ENCODE measurements at regions not wholly inside any gene's neighbourhood (a gene's known extent, or its start where the extent isn't known, plus 50 kb on each side); places are given as distances from the start of the nearest gene placed in this dataset.

DNA sequence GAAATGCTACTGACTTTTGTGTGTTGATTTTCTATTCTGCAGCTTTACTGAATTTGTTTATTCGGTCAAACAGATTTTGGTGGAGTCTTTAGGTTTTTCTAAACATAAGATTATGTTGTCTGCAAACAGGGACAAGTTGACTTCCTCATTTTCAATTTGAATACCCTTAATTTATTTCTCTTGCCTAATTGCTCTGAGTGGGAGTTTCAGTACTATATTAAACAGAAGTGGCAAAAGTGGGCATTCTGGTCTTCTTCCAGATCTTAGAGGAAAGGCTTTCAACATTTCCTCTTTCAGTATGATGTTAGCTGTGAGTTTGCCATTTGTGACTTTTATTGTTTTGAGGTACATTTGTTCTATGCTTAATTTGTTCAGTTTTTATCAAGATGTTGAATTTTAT, 268.5 kb downstream of the WNT5A start:
- FAIRE-seq, result no peak

DNA sequence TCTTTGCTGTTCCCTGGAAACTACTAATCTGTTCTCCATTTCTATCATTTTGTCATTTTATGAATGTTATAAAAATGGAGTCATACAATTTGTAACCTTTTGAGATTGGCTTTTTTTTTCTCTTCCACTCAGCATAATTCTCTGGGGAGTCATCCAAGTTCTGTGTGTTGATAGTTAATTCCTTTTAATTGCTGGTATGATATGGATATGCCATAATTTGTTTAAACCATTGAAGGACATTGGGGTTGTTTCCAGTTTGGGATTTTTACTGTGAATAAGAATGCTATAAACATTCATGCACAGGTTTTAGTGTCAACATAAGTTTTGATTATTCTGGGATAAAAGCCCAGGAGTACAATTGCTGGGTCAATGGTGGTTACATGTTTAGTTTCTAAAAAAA, 279.4 kb downstream of the WNT5A start:
- FAIRE-seq, result peak; percentile 62

DNA sequence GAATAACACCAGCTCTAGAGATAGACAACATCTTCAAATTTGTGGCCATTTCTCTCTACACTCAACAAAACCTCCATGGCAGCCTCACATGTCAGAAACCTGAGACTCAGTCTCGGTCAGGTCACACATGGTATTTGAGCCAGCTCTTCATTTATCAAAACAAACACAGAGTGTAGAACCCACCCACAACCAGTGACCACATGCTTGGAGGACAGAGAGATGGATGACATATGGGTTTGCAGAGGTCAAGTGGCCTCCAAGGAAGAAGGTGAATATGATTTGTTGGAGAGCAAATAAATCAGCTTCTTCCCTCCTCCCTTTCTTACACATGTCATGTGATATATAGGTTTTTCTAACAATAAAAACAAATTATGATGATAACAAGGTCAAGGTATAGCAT, 278.1 kb upstream of the LRTM1 start:
- no peak for FAIRE-seq

DNA sequence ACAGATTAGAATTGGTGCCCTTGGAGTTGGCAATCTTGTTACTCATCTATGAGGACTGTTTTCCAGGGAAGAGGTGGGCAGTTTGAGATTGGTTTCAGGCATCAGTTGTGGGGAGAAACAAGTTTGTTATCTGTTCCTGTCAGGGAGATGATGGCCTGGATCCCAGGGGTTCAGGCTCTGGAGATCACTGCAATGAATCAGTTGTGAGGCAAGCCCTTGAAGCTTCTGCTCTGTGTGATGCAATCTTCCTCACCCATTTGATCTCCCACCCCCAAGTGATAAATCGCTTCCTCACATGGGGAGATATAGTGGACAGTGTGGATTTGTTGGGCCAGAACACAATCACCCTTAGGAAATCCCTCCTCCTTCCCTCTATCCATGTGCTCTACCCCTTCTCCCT, 276.6 kb upstream of the LRTM1 start:
- FAIRE-seq, result no peak

DNA sequence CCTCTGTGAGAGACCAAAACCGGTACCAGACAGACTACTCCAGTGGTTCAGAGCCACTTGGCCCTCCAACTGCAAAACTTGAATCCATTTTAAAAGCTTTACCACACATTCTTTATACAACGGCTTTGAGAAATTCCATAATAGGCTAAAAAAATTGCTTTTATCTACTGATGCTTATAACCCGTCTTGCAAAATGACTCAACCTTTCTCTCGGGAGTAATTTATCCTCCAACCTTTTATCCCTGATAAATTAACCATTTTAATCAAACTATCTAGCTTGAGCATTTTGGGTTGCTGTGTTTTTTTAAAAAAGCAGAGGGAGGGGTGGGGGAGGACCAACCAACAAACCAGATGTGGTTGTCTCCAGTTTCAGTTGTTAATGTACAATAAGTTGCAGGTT, 275.7 kb upstream of the LRTM1 start:
- FAIRE-seq, result no peak

DNA sequence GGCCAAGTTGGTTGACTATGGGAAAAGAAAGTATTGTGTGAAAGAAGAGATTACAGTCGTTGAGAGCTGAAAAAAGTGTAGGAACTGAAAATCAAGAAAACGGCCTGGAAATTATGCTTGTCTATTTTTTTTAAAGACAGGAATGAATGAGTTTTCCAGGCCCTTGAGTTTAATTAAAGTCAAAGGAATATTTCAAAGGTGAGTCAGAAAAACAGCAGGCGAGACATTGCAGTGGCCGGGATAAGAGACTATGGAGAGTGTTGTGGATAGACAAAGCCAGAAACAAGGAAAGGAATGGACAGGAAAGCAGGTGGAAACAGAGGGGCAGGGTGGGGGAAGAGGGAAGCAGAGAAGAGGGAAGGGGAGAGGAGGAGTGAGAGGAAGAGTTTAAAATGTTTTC, 275.1 kb upstream of the LRTM1 start:
- FAIRE-seq, result no peak

DNA sequence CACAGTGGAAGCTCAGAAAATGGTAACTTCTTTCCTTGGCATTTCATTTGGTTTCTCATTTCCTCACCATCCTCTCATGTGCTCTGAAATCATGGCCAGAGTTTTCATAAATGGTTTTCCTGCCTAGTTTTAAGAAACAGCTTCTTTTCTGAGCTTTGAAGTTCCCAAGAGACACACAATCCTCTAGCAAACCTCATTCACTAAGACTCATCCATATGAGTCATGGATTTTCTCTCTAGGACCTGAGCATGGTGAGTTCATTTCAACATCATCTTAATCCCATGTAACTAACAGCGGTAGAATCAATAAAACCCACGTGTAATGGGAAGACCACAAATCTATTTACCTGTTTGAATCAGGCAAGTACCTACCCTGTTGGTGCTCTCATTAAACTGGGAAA, 274.5 kb upstream of the LRTM1 start:
- no peak for FAIRE-seq

DNA sequence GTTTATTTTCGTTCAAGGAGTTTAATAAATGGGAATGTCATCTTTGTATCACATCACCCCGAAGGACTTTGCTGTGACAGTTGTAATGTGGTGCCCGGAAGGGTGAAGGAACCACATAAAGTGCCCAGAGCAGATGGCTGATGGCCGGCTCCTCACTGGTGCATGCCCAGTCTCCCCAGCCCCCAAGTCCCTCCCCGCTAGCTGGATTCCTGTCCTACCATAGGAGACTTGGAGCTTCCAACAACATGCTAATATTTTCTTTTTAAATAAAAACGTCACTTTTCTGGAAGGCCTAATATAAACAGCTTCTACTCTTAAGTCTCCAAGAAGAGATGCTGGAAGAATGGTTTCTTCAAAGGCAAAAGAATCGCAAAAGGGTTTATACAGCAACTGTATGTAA, 273.9 kb upstream of the LRTM1 start:
- FAIRE-seq, result no peak

DNA sequence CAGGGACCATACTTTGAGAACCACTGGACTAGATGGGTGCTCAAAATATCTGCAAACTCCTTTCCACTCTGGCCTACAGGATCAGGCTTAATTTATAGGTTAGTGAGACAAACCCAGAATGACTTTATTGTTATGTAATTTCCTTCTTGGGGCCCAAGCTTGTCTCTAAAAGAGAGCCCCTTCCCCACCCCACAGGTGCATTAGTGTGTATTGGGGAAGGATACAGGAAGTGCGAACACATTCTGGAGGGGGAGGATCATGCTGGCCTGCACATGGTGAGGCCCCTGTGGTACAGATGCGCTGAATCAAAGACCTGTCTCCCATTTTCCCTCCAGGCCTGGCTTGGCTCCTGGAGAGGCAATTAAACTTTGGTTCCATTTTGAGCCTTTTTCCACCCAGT, 273.0 kb upstream of the LRTM1 start:
- FAIRE-seq, result no peak

DNA sequence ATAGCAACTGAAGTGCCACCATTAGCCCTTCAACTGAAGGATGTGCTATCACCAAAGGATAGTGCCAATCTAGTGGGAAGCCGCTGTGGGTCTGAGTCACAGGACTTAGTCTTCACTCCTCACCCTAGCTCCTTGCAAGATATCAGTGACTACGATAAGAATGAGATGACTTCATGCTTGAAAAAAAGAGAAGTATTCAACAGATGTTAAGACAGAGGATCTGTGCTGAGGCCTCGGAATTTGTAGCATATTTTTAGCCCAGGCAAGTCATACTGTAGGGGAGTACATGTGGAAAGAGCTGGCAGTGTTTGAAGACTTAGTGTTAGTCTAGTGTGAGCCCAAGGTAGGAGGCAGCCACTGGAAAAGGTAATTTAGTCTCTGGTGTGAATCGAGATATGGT, 270.7 kb upstream of the LRTM1 start:
- FAIRE-seq, result no peak

DNA sequence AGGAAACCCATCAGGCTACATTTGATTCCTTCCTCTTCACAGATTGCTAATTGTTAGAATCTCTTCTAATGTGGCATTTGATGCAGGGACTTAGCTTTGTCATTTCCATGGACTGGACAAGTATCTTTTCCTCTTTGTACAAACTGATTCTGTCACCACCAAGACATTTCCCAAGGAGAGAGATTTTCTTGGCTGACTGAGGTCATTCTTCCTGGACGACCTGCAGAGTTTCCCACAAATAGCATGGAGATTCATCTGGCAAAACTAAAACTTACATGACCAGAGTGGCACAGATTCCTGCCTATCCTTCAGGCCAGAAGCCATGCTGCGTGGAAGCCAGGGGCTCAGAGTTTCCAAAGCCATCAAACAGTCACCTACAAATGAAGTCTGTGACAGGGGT, 269.2 kb upstream of the LRTM1 start:
- no peak for FAIRE-seq

DNA sequence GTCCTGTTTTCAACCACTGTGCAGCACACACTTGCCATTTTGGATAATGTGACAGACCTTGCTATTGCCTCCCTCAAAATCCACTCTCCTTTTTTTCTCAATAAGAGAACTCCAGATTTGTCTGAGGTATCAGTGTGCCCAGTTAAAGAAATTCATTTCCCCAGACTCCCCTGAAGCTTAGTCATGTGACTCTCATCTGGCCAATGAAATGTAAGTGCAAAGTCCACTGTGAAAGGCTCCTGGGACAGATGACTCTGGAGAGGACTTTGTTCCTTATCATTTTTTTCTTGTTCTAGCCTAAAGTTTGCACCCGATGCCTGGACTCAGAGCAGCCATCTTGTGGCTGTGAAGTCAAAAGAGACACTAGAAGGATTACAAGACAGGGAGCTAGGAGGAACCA, 268.6 kb upstream of the LRTM1 start:
- no peak for FAIRE-seq

DNA sequence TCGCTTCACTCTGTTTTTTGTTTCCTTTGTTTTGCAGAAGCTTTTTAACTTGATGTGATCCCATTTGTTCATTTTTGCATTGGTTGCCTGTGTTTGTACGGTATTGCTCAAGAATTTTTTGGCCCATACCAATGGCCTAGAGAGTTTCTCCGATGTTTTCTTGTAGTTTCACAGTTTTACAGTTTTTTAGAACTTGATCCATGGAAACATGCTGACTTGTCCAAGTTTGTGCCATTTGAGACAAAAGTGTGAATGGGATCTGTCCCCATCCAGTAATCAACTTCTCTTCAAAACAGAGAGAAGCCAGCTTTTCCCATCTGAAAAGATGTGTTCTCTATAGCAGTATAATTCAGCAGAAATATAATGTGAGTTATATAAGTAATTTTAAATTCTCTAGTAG, 266.5 kb upstream of the LRTM1 start:
- no peak for FAIRE-seq

DNA sequence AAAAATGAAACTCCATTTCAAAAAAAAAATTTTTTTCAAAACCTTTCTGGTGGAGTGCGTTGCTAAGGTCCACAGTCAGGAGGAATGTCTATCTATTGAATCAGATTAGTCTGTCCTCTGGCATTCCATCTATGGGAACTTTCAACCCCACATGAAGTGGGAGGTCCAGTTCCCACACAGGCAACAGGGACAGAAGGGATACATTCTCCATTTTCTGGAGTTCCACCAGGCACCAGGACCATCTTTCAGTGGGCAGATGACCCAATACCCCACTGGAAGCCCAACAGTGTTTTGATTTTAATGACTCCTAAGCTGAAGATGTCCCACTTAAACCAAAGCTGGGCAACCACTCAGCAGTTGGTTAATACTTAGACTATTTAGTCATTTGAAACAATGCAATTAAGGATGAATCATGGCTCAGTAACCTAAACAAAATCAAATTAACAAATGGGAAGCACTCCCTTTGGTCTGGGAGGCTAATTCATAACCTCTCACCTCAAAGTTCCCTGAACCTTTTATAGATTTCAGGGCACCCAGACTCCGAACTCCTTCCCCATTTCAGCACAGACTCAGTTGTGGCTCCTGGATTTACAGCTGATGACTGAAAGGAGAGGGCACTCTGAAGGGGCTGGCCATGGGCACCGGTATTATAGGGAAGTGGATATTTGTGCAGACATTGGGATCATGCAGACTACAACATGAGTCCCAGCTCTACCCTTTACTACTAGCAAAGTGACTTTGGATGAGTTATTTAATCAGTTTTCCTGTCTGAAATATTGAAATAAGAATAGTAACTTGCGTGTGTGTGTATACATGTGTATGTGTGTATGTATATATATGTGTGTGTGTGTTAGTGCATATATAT, 264.3 kb upstream of the LRTM1 start:
- FAIRE-seq, result no peak

DNA sequence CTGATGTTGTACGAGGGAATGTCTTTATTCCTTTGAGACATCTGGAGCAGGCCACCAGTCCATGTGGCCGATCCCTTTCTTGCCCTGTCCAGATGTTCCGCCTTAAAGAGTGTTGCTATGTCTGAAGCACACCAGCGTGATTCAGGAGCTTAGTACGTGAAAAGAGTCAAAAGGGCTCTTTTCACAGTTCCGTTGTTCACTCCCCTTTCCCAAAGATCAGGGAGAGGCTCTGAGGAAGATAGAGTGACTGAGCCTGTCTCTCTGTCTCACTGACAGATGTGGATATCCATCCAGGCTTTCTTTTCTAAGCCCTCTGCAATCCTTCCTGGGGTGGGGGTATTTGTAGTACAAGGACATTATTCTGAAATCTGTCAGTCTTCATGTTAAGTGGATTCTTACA, 262.5 kb upstream of the LRTM1 start:
- FAIRE-seq, result no peak

DNA sequence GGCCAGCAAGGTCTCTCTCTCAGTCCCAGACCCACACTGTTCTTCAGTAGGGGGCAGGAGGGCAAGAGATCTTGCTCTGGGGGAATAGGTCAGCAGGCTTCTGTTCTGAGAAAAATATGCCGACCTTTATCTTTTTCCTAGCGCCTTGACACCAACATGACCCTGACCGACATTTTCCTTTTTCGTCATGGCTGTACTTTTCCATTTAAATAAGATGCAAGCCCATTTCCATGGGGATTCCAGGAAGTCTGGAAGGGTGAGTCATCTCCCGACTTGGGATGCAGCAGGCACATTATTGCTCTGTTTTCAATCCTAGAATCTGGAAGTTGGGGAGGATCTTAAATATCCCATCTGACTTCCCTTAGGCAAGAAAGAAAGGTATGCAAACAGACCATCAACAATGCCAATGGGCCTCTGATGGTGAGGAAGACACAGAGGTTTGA, 261.5 kb upstream of the LRTM1 start:
- no peak for FAIRE-seq

DNA sequence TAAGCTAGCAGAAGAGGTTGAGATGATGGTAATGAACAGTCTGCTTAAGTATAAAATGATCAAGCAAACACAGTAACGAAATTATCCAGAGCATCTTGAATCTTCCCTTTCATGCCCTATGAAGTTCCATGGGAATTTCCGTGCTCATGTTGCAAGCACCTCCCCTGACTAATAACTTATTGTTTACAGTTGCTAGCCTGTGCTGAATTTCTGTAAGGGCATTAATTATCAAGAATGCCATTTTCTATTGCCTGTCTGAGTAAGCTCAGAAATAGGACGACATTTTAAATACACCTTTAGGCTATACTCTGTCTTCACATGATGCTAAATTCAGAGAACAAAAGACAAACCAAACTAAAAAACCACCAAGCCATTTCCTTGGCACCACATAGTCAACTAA, 257.5 kb upstream of the LRTM1 start:
- no peak for FAIRE-seq

DNA sequence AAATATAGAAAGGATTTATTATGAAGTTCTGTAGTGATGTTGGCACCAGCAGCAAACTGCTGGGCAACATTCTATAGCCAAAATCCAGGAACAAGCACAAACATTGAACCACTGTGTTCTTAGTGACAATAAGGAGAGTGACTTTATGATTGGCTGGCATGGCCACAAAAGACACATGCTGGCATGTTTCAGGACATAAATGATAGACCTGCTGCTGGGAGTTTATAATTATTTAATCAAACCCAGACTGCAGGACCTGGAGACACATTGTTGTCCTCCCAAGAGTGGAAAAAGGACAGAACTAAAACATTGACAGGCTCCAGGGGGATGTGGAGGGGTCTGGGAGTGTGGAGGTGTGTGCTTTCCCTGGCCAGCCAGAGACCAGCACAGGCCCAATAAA, 255.3 kb upstream of the LRTM1 start:
- FAIRE-seq, result no peak

DNA sequence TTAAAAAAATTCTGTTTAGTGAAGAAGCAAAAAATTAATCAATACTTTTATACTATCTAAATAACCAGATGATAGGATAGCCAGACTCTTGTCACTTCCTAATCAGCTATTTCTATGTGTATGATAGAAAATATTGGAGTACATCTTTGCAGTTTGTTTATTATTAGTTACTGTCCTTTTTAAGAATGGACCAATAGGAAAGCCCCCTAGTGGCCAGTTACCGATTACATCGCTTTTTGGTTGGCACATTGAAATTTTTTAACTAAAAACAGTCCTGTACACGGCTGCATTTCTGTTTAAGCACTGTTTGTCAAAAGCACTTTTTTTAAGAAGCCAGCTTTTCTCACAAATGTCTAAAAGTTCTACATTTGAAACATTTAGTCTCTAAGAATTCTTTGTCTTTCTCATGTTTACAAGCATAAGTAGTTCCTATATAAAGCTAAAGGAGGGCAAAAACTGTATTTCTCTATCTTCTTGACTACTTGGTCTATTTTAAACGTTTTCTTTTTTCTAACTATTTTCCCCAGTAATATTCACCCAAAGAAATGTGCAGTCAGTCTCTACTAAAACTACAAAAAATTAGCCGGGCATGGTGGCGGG, 253.2 kb upstream of the LRTM1 start:
- FAIRE-seq, result no peak

DNA sequence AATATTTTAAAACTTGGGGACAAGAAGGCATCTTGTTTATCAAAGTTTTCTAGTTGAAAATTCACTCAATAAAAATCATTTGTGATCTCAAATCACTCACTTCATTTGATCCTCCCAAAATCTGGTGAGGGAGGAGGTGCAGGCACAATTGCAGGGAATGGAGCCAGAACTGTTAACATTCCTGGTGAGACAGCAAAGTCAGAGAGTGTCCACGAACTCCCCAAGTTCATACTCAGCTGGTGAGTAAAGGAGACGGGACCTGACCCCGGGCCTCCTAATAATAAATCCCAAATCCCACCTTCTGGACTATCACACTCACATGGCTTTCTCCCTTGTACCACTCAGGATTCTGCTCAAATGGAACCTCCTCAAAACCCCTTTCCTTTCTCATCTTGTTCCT, 252.3 kb upstream of the LRTM1 start:
- no peak for FAIRE-seq

DNA sequence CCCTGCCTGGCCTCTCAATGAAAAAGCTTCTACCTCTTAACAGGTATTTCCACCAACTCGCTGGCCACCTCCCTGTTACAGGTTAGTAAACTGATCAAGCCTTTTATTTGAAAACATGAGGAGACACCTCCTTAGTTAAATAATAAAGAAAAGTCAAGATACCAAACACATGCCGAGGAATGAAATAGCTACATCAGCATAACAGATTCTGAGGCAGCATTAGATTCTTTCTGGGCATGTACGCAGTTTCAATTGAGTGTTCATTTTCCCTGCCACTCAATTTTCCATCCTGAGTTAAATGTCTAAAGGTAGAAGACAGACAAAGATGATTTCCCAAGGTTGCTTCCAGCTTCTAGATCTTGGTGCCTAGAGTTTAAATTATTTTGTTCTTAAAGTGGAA, 250.5 kb upstream of the LRTM1 start:
- FAIRE-seq, result no peak

DNA sequence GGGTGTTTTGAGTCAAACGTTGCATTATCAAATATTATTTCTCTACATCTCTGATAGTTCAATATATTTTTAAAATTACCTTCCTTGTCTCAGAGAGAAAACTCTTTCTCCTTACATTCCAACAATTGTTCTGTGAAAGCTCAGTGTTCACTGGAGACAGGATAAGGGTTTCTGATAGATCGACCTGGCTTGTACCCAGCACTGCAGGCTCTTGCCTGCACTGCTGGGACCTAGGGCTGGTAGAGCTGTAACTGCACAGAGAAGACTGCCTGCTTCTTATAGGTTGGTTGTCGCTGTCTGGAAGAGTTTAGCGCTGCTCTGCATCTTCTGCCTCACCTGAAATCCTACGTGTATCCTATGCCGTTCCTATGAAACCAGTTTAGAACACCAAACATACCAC, 249.9 kb upstream of the LRTM1 start:
- no peak for FAIRE-seq

DNA sequence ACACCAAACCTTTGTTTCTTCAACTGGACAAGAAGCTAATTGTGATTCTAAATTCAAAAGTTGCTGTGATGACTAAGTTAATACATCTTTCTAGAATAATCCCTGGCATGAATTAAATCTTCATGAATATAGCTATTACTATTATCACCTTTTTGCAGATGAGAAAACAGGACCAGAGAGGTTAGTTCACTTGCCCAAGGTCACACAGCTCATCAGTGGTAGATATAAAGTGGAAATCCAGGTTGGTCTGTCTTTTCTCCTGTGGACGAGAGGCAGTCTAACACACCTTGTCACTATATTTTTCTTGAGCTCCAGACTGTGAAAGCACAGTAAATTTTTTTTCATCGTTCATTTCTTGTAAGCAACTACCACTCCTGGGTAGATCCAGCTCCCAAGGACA, 247.6 kb upstream of the LRTM1 start:
- no peak for FAIRE-seq

DNA sequence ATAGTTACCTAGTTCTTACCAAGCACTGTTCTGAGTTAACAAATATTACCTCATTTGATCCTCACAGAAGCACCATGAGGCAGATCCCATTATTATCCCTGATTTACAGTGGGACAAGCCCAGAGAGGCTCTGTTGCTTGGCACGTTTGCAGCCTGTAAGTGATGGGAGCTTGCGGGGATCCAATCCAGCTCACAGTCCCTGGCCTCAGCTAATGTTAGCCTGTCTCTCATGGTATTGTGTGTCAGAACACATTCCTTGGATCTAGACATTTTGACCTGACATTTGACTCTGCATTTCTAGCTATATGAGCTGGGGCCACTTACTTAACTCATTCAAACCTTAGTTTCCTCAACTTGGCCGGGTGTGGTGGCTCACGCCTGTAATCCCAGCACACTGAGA, 246.9 kb upstream of the LRTM1 start:
- no peak for FAIRE-seq

DNA sequence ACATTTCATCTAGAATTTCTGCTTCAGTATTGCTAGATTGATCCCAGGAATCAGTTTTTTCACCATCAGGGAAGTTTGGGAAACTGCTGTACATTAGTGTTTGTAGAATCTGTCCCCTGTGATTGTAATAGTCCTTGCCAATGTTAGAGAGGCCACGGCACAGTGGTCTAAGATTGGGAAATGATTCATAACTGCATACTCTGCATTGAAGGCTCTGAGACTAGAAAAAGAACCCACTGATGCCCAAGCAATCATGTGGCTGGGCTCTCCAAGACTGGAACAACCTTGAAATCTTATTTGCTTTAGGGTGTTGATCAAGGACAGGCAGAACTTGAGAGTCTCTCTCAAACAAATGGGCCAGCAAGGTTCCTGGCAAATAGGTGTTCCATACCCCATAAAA, 245.6 kb upstream of the LRTM1 start:
- no peak for FAIRE-seq

Measured in colon (tissue), 2 donors.